HG03565 (cell line): ENCODE measurements at regions not wholly inside any gene's neighbourhood (a gene's known extent, or its start where the extent isn't known, plus 50 kb on each side); places are given as distances from the start of the nearest gene placed in this dataset.

ENCODE experiments used
- ATAC-seq: cut with Tn5 transposase; IDR thresholded peaks from one replicate; pipeline ENCODE4 v1.9.1; 2021; ENCODE audit warnings: mild to moderate bottlenecking, moderate library complexity; ENCODE audit not compliant: unreplicated experiment

DNA sequence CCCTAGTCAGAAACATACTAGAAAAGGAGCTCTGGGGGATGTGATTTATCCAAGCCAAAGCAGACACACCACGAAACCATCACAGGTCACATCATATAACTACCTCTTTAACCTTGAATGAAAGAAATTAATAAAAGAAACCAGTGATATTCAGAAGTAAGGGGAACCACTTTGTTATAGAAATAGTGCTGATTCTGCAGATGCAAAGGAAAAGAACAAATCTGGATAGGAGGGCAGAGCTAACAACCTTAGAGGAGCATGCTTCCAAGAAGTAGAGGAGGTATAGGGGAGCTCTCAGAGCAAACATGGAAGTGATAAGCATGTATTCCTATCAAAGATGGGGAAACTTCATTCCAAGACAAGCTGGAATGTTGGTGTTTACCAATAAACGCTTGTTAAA is 117.0 kb upstream of the MDM1 start:
- no peak for ATAC-seq

DNA sequence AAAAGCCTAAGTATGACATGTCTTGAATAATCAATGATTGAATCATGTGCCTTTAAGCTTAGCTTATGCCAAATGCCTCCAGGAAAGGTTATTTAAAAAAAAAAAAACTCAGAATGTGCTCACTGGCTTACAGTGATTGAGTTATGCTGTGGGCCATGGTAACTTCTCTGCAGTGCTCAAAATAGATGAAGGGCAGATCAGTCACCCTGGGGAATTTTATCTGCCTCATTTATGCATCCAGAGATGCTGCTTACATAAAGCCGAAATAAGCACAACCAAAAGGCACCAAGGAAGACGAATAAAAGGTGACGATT is 118.7 kb upstream of the MDM1 start:
- ATAC-seq = no peak

DNA sequence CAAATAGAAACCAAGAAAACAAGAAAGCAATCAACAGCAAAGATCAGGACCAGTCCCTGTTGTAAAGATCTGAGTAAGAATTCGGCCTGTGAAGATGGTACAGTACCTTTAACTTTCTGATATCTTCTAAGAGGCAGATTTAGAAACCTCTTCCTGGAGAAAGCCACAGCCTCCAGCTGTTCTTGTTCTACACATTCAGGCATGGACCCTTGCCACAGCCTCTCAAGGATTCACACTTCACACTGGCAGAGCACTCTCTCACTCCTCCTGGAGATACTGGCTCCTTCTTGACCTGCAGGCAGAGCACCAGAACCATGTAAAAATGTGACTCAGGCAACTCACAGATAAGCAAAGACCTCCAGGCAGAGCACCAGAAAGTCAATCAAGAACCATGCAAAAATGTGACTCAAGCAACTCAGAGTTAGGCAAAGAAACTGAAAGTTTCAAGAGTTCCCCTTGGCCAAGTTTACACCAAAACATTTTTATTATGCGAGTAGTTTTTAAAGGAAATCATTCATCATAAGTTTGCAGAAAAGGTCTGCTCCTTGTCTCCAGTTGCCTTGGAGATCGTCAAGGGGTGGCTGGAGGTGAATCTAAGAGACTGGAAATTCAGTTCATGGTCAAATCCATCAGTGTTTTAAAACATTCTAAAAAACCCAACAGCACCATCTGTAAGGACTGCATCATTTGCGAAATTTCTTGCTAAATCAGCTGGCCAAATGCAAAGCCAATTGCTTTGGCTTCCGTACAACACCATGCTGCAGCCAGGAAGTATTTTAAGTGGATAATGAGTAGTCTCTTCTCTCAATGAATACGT is 119.3 kb upstream of the MDM1 start:
- ATAC-seq = peak; percentile 62

DNA sequence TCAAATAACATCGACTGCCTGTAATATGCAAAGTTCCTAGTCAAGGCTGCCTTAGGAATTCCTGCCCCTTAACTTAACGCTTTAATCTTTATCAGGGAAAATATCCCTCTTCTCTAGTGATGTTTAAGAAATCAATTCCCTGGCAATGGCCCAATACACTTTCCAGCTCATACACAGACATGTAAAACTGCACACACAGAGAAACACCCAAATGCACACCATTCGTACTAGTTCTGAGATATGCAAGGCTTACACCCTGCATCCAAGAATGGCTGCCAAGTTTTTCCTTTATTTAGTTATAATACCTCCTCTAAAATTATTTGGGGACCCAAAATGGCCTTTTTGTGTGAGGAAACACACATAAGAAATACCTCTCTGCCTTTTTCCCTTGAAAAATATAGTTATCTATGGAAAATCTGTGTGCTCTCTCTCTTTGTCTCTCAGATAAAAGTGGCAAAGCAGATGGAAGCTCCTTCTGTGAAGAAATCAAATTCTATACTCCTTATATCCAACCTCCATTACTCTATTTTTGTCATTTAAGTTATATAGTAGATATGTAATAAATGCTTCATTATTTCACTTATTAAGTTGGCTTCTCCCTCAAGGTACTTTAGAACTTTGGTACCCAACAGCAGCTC is 120.0 kb upstream of the MDM1 start:
- ATAC-seq = no peak

DNA sequence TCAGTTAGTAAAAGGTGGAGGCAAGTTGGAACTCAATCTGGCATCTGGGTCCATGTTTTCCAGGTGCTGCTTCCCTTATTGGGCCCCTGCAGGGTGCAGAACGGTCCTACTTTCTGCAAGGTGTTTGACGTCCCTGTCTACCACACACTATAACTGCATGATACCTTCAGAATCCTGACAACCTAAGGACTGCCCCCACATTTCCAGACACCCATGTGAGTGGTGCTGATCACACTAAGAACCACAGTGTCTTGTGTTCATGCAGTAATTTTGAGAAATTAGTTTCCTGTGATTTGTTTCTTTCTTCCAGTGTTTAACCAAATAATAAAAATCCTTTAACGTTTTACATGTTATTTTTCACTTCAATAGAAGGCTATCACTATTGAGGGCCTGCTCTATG is 121.1 kb upstream of the MDM1 start:
- ATAC-seq = no peak

DNA sequence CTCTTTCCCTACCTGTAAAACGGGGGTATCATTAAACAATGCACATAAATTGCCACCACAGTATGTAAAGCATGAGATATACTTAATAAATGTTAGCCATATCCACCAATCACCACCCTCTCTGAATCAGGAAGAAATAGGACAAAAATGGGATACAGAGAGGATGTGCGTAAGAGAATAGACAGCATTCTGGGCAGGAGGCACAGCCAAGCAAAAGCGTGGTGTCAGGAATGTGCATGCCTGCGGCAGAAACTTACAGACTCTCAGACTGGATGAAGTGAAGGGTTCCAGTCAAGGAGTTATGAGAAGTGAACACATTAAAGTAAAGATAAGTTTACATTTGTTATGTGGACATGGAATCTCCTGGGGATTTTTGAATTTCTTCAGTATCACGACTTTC is 121.7 kb upstream of the MDM1 start:
- ATAC-seq = no peak

DNA sequence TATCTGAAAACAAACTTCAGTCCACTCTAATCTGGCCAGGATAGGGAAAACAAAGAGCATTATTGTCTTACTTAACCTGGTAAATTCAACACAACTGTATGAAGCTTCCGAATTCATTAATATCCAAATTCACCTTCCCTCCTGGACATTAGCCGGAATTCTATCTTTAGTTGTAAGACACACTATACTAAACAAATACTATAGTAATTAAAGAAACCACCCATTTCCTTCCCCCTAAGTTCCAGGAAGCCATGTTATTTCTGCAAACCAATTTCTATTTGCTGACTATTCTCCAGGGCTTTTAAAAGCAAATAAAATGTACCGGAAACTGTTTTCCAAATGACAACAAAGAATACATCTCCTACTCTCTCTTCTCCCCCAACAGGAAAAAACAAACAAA is 122.7 kb upstream of the MDM1 start:
- ATAC-seq = no peak

DNA sequence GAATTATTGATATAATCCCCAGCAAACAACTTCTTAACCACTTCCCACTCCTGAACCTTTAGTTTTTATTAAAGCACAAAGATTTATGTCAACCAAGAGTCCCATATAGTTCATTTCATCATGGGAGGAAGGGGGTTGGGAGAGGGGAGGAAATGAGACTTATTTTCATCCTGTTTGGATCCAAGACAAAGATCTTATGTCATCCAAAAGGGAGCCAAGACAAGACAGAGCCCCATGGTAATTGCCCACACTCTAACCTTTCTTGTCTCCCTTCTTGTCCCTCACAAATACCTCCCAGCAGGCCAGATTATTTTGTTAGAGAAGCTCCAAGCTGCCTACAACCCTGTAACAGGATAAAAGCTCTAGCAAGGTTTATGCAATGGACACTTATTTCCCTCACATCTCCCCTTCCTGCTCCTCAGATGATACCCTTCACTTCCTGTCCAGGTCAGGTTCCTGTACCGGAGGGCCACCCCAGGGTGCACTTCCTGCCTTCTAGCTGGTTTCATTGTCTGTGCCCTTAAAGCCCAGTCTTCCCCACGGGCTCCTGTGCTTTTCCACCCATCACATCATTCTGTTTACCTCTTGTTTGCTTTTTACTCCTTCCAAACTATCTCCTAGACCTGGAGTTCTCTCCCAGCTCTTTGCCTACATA is 123.7 kb upstream of the MDM1 start:
- ATAC-seq = no peak

DNA sequence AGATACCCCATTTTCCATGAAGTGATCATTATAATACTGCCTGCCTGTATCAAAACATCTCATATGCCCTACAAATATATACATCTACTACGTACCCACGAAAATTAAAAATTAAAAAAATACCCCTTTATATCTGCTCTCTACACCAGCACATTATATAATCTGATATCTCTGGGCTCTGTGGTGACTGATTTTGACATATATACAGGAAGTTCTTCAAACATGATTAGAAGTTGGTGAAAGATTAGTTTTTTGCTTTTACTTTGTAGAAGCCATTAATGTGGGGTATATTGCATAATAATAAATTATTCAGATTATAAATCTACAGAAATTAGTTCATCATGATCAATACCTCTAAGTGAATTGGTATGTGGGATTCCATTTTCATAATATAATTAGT is 126.7 kb upstream of the MDM1 start:
- no peak for ATAC-seq

DNA sequence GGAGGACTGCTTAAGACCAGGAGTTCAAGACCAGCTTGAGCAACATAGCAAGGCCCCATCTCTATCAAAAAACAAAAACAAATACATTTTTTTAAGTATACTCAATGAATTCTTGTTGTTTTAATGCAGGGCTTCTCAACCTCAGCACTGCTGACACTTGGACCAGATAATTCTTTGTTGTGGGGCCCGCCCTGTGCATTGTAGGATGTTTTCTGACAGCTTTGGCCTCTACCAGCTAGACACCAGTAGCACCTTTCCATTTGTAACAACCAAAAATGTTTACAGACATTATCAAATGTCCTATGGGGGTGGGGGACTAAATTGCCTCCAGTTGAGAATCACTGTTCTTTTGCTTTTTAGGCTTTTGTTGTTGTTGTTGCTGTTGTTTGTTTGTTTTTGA is 128.1 kb upstream of the MDM1 start:
- ATAC-seq = no peak

DNA sequence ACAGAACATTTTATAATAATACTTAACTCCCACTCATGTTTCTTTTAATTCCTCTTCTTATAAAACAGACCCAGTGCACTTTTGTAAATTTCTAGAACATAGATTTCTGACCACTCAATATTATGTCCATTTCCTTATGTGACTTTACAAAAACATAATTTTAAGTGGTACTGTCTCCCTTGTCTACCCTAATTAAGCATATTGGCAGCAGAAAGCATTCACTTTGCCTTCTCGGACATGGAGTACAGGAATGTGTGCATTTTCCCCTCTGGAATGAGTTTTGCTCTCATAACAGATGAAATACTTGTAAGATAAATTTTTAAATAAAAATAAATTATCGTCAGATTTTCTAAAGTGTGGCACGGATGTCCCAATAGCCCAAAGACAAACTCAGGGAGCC is 129.5 kb upstream of the MDM1 start:
- ATAC-seq = no peak

DNA sequence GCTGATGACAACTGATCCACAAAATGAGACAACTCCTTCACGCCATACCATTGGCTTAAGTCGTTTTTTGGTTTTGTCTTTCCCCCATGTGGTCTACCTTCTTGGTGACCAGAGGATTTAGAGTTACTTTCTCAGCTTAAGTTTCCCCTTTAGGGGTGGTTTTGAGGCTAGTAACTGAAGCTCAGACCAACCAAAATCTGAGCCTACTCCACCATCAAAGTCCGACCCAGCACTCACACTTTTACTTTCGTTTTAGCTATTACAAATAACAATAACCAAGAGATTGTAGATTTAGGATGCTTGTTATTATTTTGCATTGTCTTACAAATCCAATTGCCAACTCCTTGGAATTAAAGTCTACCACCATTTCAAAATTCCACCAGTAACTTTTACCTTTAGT is 130.6 kb upstream of the MDM1 start:
- ATAC-seq = no peak

DNA sequence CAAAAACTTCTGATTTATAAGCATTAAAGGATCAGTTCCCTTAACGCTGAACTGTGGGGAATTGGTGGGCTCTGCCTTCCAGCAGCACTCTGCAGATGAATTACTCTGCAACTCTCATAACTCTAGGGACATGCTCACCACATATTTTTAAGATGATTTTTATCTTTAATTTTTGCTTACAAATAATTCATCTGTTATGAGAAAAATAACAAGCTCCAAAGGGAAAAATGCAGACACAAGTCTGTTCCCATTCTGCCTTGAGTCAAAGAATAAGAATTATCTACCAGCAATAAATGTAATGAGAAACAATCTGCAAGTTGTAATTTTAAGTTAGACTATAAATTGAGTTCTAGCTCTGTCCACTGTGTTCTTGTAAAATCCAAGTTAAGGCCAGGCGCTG is 133.1 kb upstream of the MDM1 start:
- no peak for ATAC-seq

DNA sequence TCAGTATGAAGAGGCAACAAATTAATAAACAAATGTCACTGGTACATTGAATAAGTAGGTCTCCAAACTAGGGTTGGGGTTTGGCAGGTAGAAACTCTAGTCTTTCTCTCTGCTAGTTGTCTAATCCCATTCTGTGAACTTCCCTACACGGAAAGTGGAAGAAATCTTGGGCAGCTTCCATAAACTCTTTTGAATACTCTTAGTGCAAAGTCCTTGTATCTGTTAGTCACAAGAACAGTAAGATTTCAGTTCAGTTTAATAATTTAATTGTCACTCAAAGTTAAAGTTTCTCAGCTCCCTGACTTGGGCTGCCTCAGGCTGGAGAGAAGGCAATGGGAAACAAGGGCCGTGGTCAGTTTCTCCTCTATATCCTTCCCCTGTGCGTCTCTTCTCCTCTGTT is 135.4 kb upstream of the MDM1 start:
- no peak for ATAC-seq

DNA sequence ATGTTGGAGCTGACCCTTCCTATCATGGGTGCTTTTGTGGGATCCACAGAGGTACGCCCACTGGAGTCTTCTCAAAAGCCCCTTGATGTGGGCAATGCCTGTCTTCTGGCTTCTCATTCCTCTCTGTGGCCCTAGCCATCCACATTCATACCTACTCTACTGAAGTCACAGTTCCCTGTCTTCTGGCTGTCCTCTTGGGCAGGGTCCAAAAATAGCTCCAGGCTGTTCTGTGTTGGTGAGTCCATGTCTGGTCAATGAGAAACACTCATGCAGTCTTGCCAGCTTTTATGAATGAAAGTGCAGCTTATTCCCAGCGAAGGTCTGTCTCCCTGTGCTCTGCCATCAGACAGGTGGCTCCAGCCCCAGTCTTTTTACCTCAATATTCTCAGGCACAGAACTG is 135.9 kb upstream of the MDM1 start:
- no peak for ATAC-seq

DNA sequence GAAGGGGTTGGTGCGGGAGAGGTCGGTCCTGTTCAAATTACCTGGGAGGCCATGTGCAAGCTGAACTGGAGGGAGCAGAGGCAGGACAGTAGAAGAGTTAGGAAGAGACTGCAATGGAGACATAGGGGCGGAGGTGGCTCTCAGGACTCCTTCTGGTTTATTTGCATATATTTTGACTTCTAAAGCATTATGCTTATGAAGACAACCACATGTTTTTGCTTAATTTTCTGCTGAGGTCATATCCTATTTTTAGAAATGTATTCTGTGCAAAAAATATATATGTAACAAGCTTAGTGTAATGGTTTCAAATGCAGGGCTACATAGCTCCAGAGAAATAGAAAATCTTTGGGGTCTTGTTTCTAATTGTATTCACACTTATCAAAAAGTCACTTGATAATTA is 137.0 kb upstream of the MDM1 start:
- ATAC-seq = no peak

DNA sequence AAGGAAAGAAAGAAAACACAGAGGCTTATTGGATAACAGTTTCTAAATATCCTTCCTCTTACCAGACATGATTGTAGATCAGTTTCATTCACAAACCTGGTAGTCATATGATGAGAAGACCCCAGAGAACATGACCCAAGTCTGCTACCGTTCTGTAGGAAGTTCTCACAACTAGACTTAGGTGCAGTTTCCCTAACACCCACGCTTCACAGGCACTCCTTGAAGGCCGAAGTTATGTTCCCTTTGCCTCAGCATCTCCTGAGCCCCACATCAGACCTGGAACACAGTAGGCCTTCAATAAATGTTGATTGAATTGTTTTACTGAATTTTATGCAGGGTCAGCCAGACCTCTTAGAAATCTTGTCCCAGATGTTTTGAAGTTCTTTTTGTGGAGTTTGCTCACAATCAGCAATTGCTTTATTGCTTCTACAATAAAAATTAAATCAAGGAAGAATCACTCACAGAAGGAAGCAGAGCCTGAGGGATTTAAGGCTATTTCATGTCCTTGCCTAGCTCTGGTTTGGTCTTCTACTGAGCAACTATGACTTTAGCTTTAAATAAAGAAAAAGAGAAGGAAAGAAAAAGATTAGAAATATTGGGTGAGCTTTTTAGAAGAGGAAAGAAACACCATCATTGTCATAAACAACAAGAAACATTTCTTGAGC is 138.6 kb upstream of the MDM1 start:
- ATAC-seq = no peak

DNA sequence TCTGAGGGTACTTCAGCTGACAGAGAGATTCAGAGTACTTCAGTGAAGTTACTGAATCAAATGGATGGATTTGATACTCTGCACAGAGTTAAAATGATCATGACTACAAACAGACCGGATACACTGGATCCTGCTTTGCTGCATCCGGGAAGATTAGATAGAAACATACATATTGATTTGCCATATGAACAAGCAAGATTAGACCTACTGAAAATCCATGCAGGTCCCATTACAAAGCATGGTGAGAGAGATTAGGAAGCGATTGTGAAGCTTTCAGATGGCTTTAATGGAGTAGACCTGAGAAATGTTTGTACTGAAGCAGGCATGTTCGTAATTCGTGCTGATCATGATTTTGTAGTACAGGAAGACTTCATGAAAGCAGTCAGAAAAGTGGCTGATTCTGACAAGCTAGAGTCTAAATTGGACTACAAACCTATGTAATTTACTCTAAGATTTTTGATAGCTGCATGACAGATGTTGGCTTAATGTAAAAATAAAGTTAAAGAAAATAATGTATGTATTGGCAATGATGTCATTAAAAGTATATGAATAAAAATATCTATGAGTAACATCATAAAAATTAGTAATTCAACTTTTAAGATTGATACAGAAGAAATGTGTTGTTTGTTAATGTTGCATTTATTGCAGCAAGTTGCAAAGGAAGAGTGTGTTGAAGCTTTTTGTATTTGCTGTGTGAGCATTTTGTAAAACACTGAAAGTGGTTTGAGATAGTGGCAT is 136.1 kb upstream of the RAP1B start:
- ATAC-seq = no peak

DNA sequence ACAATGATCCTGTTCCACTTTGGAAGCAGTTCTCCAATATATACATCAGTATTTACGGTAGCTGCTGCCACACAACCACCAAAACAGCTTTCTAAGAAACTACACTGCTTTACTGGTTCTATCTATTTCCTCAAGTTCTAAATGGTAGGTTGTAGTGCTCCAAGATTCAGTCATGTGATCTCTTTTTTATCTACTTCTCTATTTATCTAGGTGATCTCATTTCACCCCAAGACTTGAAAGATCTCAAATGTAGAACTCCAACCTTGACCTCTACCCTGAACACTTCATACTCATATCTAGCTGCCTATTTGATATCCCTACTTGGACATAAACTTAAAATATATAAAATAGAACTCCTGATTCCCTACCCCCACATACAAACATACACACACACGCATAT is 133.9 kb upstream of the RAP1B start:
- no peak for ATAC-seq

DNA sequence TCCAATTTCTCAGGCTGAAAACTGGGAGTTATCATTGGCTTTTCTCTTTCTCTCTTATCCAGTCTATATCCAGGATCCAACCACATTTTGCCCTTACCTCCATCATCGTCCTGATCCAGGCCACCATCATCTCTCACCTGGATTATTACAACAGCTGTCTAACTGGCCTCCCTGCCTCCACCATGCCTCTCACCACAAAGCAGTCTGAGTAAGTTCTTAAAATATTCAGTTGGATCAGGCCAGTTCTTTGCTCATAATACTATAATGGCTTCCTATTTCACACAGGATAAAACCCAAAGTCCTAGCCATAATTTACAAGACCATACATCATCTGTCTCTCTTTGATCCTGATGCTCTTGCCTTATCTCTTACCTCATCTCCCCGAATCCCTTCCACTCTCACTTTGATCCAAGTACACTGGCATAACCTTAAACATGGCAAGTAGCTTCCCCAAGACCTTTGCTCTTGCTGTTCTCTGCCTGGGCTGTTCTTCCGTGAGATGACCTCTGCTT is 133.4 kb upstream of the RAP1B start:
- ATAC-seq = no peak

DNA sequence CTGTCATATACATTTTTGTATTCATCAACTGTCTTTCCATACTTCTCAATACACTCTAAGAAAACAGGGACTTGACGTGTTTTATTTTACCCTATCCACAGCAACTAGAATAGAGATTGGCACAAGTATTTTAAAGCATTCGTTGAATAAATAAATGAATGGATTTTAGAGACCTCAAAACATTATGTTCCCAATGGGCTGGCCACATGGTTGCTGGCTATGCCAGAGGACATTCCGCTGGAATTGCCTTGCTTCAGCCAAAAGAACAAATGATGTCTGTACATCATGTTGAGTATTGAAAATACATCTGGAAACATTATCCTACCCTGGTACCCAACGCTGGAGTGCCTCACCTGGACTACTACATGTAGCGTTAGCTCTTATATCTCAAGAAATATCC is 132.8 kb upstream of the RAP1B start:
- ATAC-seq = no peak
